K562 (cell line): ENCODE measurements at regions not wholly inside any gene's neighbourhood (a gene's known extent, or its start where the extent isn't known, plus 50 kb on each side); places are given as distances from the start of the nearest gene placed in this dataset.

Experiments
- ATAC-seq: fragments of 200-7000 bp; cut with Tn5 transposase; 3 replicates; pipeline ENCODE4 v1.9.1; 2020; ENCODE audit warnings: moderate library complexity
- BruUV-seq: library from RNA; stranded (reverse); fragments of 400-500 nt; replicated peaks from 2 replicates; lab custom pipeline; 2021; lab: Mats Ljungman, UMichigan
- CTCF ChIA-PET: fragments of 300-600 bp; formaldehyde crosslinking; extraction: SDS; loops from one replicate; lab custom pipeline; 2021; ENCODE audit warnings: low intra/inter-chr PET ratio; lab: Yijun Ruan, JAX
- POLR2A ChIA-PET: fragments of 300-600, 350-650 bp; sonication (Branson Sonifier 250); formaldehyde crosslinking; extraction: SDS; loops from one replicate; lab custom pipeline; 2021; ENCODE audit warnings: antibody characterized with exemption, inconsistent platforms; lab: Yijun Ruan, JAX
- DNase-seq, 4 experiments: peaks; one replicate each; pipeline versions ENCODE4 v3.0.0 to v3.0.0-alpha.2; 2011 to 2018; ENCODE audit warnings: low spot score in 3 of 4, mixed read lengths in 3 of 4; ENCODE audit errors: extremely low read depth in 1 of 4
- FAIRE-seq: peaks from 2 replicates; lab custom pipeline; 2011; peaks lifted over from hg19 to GRCh38; lab: Jason Lieb, UNC
- H2AFZ ChIP-seq: 2 replicates; pipeline ENCODE4 v1.6.0; 2011; ENCODE audit warnings: low read depth, low read length, control low read depth, inconsistent platforms
- H3K27ac ChIP-seq: fragments of 200-600 bp; 3 replicates; pipeline ENCODE4 v1.8.0; 2011; ENCODE audit warnings: low read depth, mild to moderate bottlenecking, control low read depth, inconsistent platforms, low read length, moderate library complexity, mixed read lengths; ENCODE audit errors: extremely low read depth
- H3K27me3 ChIP-seq, 2 experiments: fragments of 300-600 bp in 1 of 2; 2 replicates in 1 of 2; 3 replicates in 1 of 2; pipeline versions ENCODE4 v1.6.0 to v1.8.0; 2011; ENCODE audit warnings: inconsistent platforms in 2 of 2, low read length in 2 of 2, mild to moderate bottlenecking in 1 of 2, mixed read lengths in 1 of 2, moderate library complexity in 1 of 2; ENCODE audit not compliant: control insufficient read depth in 2 of 2, insufficient read depth in 2 of 2
- H3K36me3 ChIP-seq: fragments of 300-600 bp; 3 replicates; pipeline ENCODE4 v1.8.0; 2011; ENCODE audit warnings: mild to moderate bottlenecking, low read length, inconsistent platforms; ENCODE audit not compliant: control insufficient read depth, insufficient read depth
- H3K4me1 ChIP-seq, 2 experiments: fragments of 200-600 bp in 1 of 2; replicated peaks in 1 of 2; 2 replicates in 1 of 2; 3 replicates in 1 of 2; pipeline versions ENCODE4 v1.5.1 to v1.8.0; 2011; ENCODE audit warnings: inconsistent platforms in 2 of 2, low read length in 2 of 2, mild to moderate bottlenecking in 1 of 2, mixed read lengths in 1 of 2, moderate library complexity in 1 of 2; ENCODE audit not compliant: control insufficient read depth in 2 of 2, insufficient read depth in 2 of 2
- H3K4me2 ChIP-seq: 2 replicates; pipeline ENCODE4 v1.6.1; 2011; ENCODE audit warnings: low read length, control low read depth, inconsistent platforms, mixed read lengths; ENCODE audit not compliant: insufficient read depth
- H3K4me3 ChIP-seq: fragments of 200-600 bp; sonication (generic), shearing (Covaris generic); 2 replicates; pipeline ENCODE4 v1.5.1; 2016; ENCODE audit warnings: control low read depth, inconsistent platforms
- H3K79me2 ChIP-seq: fragments of 200-600 bp; 3 replicates; pipeline ENCODE4 v1.8.0; 2011; ENCODE audit warnings: low read length, inconsistent platforms; ENCODE audit not compliant: control insufficient read depth, insufficient read depth
- H3K9ac ChIP-seq, 2 experiments: 2 replicates each; pipeline versions ENCODE4 v1.6.0 to v1.6.1; 2011; ENCODE audit warnings: low read depth in 2 of 2, low read length in 2 of 2, control low read depth in 1 of 2, inconsistent platforms in 1 of 2, mild to moderate bottlenecking in 1 of 2, mixed read lengths in 1 of 2; ENCODE audit not compliant: insufficient read depth in 1 of 2
- H3K9me1 ChIP-seq: one replicate; pipeline ENCODE4 v1.6.0; 2011; ENCODE audit warnings: inconsistent platforms, mild to moderate bottlenecking, low read length, moderate library complexity; ENCODE audit not compliant: control insufficient read depth, insufficient read depth
- H3K9me3 ChIP-seq: replicated peaks from 2 replicates; pipeline ENCODE4 v1.5.1; 2011; ENCODE audit warnings: low read depth, low read length, inconsistent platforms; ENCODE audit not compliant: control insufficient read depth, insufficient read depth
- H4K20me1 ChIP-seq: replicated peaks from 2 replicates; pipeline ENCODE4 v1.6.1; 2011; ENCODE audit warnings: low read length, inconsistent platforms, mixed read lengths; ENCODE audit not compliant: control insufficient read depth, insufficient read depth
- ARID3A ChIP-seq: IDR thresholded peaks from 2 replicates; pipeline ENCODE4 v1.6.1; 2012; ENCODE audit warnings: low read depth, low read length, improper control_type of control experiment, borderline replicate concordance
- CHCHD3 ChIP-seq: fragments of 250-450 bp; sonication (Bioruptor Pico); IDR thresholded peaks from 2 replicates; pipeline ENCODE4 v2.1.2; 2022; ENCODE audit warnings: mild to moderate bottlenecking
- CTBP1 ChIP-seq: fragments of 450-650 bp; IDR thresholded peaks from 2 replicates; pipeline ENCODE4 v1.6.1; 2016; ENCODE audit warnings: borderline replicate concordance
- ESRRA ChIP-seq: fragments of 450-650 bp; IDR thresholded peaks from 2 replicates; pipeline ENCODE4 v1.6.1; 2014; ENCODE audit warnings: low read depth, mild to moderate bottlenecking, moderate library complexity, borderline replicate concordance
- LARP7 ChIP-seq: fragments of 450-650 bp; IDR thresholded peaks from 2 replicates; pipeline ENCODE4 v1.6.1; 2016
- SNRNP70 ChIP-seq: fragments of 200-400 bp; formaldehyde crosslinking; optimal IDR thresholded peaks from 2 replicates; pipeline ENCODE3; 2017; ENCODE audit warnings: low read depth, low read length
- TAF1 ChIP-seq: IDR thresholded peaks from 2 replicates; pipeline ENCODE4 v1.6.1; 2011; ENCODE audit warnings: mild to moderate bottlenecking, low read length, moderate library complexity; ENCODE audit not compliant: insufficient read depth, control insufficient read depth, severe bottlenecking; ENCODE audit errors: extremely low read depth
- TARDBP ChIP-seq: fragments of 450-650 bp; IDR thresholded peaks from 2 replicates; pipeline ENCODE4 v1.6.1; 2016
- ZNF766 ChIP-seq: fragments of 200-800 bp; sonication (Bioruptor generic); conservative IDR thresholded peaks from 2 replicates; pipeline ENCODE4 v1.6.1; 2016; ENCODE audit warnings: missing genetic modification characterization, missing compliant biosample characterization
- ZNF830 ChIP-seq: fragments of 250-450 bp; sonication (Bioruptor Pico); IDR thresholded peaks from 2 replicates; pipeline ENCODE4 v1.5.0; 2021; ENCODE audit warnings: mild to moderate bottlenecking
- WGBS: fragments of 100-300 bp; shearing (Covaris generic); methylation state at CpG from one replicate; pipeline ENCODE4 v1.1.6; 2016; ENCODE audit warnings: low coverage, mixed read lengths; ENCODE audit not compliant: insufficient coverage; ENCODE audit errors: missing lambda C conversion rate; 5-methylcytosine and 5-hydroxymethylcytosine counted together
- in situ Hi-C: fragments of 300-500 bp; cut with MboI; formaldehyde crosslinking; loops from 4 replicates; pipeline ENCODE4 v1.15.0; 2018; ENCODE audit warnings: inconsistent platforms, mixed read lengths
- intact Hi-C: fragments of 100-400 bp; cut with micrococcal nuclease; formaldehyde crosslinking; loops from 2 replicates; pipeline ENCODE4 v1.14.2; 2022

DNA sequence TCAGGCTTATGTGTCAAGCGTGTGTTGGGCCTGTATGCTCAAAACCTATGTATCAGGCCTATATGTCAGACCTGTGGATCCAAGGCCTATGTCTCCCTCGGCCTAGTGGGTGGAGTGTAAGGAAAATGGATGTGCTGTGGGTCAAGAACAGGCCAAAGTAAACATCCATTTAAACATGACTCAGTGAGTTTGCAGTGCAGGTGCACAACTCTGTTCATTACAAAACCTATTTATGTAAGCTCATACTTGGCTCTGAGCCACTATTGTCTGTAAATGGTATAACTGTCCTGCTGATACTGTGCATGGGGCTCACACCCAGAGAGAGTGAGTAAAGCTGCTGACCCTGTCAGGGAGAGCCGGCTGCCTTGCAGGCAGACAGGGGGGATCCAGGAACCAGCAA is 249.7 kb upstream of the AVPR1A start:
- TF ChIP-seq CHCHD3 (CRISPR knock-in tag) (no peak), ARID3A (no peak), CTBP1 (no peak), ZNF766 (CRISPR knock-in tag) (no peak), ZNF830 (no peak), SNRNP70 (no peak), ESRRA (no peak), LARP7 (no peak), TAF1 (no peak), TARDBP (no peak)
- no peaks in the 10 kb centered on the region for H3K79me2 ChIP-seq
- 0% methylated on average over 3 of the region's 3 CpGs for WGBS
- FAIRE-seq (no peak), DNase-seq (no peak), ATAC-seq (no peak)
- no peaks in the 10 kb centered on the region for H4K20me1 ChIP-seq
- H3K9me1 ChIP-seq, result no peaks in the 10 kb centered on the region
- no peaks in the 10 kb centered on the region for H3K27me3 ChIP-seq
- no peaks in the 10 kb centered on the region for H3K9me3 ChIP-seq
- intact Hi-C loops, result no loop called here
- no TSS peak for BruUV-seq
- H2AFZ ChIP-seq, result no peak overlapping the region
- H3K4me2 ChIP-seq, result no peak overlapping the region
- POLR2A ChIA-PET, result no interaction called here
- no peak overlapping the region for H3K4me3 ChIP-seq
- in situ Hi-C loops, result loop anchor here (25.0 kb wide), 2 partner anchors 412 to 862 kb away; no protein-coding TSS in a partner anchor
- H3K4me1 ChIP-seq, result no peaks in the 10 kb centered on the region
- no peak overlapping the region for H3K9ac ChIP-seq
- no peak overlapping the region for H3K27ac ChIP-seq
- H3K36me3 ChIP-seq, result no peaks in the 10 kb centered on the region
- CTCF ChIA-PET, result no interaction called here
